PC-9 (cell line): ENCODE measurements at regions not wholly inside any gene's neighbourhood (a gene's known extent, or its start where the extent isn't known, plus 50 kb on each side); places are given as distances from the start of the nearest gene placed in this dataset.

ENCODE experiments used
- BruUV-seq: library from RNA; stranded (reverse); fragments of 400-500 nt; replicated peaks from 2 replicates; lab custom pipeline; 2021; lab: Mats Ljungman, UMichigan
- CTCF ChIA-PET: fragments of 300-600 bp; sonication (Branson Sonifier 250); formaldehyde crosslinking; loops from one replicate; lab custom pipeline; 2022; ENCODE audit warnings: antibody characterized with exemption; lab: Charles Lee
- POLR2A ChIA-PET: fragments of 300-600 bp; sonication (Branson Sonifier 250); formaldehyde crosslinking; loops from one replicate; lab custom pipeline; 2022; ENCODE audit warnings: antibody characterized with exemption; ENCODE audit not compliant: unreplicated experiment; lab: Charles Lee
- DNase-seq, 2 experiments: peaks; one replicate each; pipeline versions ENCODE4 v3.0.0 to v3.0.0-alpha.2; 2015 to 2022; ENCODE audit warnings: mixed read lengths in 1 of 2
- H2AFZ ChIP-seq: fragments of 200-600 bp; sonication (generic); 2 replicates; pipeline ENCODE4 v1.8.1; 2017; ENCODE audit warnings: antibody characterized with exemption
- H3F3A ChIP-seq: fragments of 200-600 bp; sonication (generic); 2 replicates; pipeline ENCODE4 v1.8.1; 2017; ENCODE audit warnings: antibody characterized with exemption, mild to moderate bottlenecking, low read depth; ENCODE audit not compliant: insufficient read depth
- H3K27ac ChIP-seq: fragments of 200-600 bp; sonication (generic); 2 replicates; pipeline ENCODE4 v1.6.1; 2016; ENCODE audit warnings: mixed run types
- H3K27me3 ChIP-seq: fragments of 200-600 bp; sonication (generic); 2 replicates; pipeline ENCODE4 v1.6.1; 2016; ENCODE audit warnings: low read depth, mixed run types; ENCODE audit not compliant: insufficient read depth
- H3K36me3 ChIP-seq: fragments of 200-600 bp; sonication (generic); 2 replicates; pipeline ENCODE4 v1.6.1; 2016; ENCODE audit warnings: low read depth, mixed run types
- H3K4me1 ChIP-seq: fragments of 200-600 bp; sonication (generic); replicated peaks from 2 replicates; pipeline ENCODE4 v1.6.1; 2016; ENCODE audit warnings: mixed run types; ENCODE audit not compliant: insufficient read depth
- H3K4me2 ChIP-seq: fragments of 200-600 bp; sonication (generic); 2 replicates; pipeline ENCODE4 v1.6.1; 2017; ENCODE audit warnings: mixed run types
- H3K4me3 ChIP-seq: fragments of 200-600 bp; sonication (generic); 2 replicates; pipeline ENCODE4 v1.6.1; 2016; ENCODE audit warnings: mixed run types
- H3K79me2 ChIP-seq: fragments of 200-600 bp; sonication (generic); 2 replicates; pipeline ENCODE4 v1.6.1; 2017; ENCODE audit warnings: low read depth, mixed run types
- H3K9me2 ChIP-seq: fragments of 200-600 bp; sonication (generic); 2 replicates; pipeline ENCODE4 v1.8.1; 2017; ENCODE audit warnings: mild to moderate bottlenecking; ENCODE audit not compliant: insufficient read depth
- H3K9me3 ChIP-seq: fragments of 200-600 bp; sonication (generic); 2 replicates; pipeline ENCODE4 v1.8.1; 2016; ENCODE audit warnings: low read depth; ENCODE audit not compliant: insufficient read depth
- H4K20me1 ChIP-seq: fragments of 200-600 bp; sonication (generic); 2 replicates; pipeline ENCODE4 v1.8.1; 2017; ENCODE audit not compliant: insufficient read depth
- EZH2 ChIP-seq: fragments of 200-600 bp; sonication (generic); IDR thresholded peaks from 2 replicates; pipeline ENCODE4 v1.8.0; 2017; ENCODE audit warnings: antibody characterized with exemption, low read depth
- intact Hi-C: fragments of 100-400 bp; cut with micrococcal nuclease; formaldehyde crosslinking; loops from one replicate; pipeline ENCODE4 v1.10.0; 2022; ENCODE audit not compliant: unreplicated experiment
- TF ChIP-seq, protein P1 (sequence below): fragments of 200-600 bp; sonication (generic); conservative IDR thresholded peaks from 2 replicates; pipeline ENCODE4 v1.6.1; 2017; ENCODE audit warnings: mixed run types, antibody characterized with exemption, mild to moderate bottlenecking, moderate library complexity

DNA sequence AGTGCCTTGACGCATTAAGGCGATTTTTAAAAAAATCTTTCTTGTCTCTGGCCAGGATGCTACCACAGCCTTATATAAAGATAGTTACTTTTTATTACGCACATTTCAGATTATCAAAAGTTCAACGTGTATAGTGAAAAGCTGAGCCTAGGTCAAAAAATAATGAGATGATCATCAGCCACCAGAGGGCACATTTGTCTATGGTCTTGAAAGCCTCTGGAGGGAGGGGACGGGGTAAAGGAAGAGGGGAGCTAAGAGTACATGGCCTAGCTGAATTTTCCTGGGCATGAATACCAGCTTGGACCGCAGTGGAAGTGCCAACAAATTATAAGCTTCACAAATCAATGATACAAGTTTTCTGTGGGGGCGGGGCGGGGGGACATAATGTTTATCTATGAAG is 285.9 kb upstream of the SMIM30 start:
- H3K4me3 ChIP-seq, result no peak overlapping the region
- no peaks in the 10 kb centered on the region for H3K27me3 ChIP-seq
- H3K9me2 ChIP-seq, result 0 out of 2 replicates have a peak, but pooled peaks cover 5% of the 10 kb centered on the region
- intact Hi-C loops, result no loop called here
- H3K36me3 ChIP-seq, result no peaks in the 10 kb centered on the region
- ChIA-PET CTCF (interaction anchor here (0.6 kb wide), 2 partner anchors 305 to 1121 kb away, joined by 4 to 17 read pairs; no protein-coding TSS in a partner anchor), POLR2A (no interaction called here)
- no peaks in the 10 kb centered on the region for H3K9me3 ChIP-seq
- no peak for TF ChIP-seq EZH2
- TF ChIP-seq, protein P1, sequence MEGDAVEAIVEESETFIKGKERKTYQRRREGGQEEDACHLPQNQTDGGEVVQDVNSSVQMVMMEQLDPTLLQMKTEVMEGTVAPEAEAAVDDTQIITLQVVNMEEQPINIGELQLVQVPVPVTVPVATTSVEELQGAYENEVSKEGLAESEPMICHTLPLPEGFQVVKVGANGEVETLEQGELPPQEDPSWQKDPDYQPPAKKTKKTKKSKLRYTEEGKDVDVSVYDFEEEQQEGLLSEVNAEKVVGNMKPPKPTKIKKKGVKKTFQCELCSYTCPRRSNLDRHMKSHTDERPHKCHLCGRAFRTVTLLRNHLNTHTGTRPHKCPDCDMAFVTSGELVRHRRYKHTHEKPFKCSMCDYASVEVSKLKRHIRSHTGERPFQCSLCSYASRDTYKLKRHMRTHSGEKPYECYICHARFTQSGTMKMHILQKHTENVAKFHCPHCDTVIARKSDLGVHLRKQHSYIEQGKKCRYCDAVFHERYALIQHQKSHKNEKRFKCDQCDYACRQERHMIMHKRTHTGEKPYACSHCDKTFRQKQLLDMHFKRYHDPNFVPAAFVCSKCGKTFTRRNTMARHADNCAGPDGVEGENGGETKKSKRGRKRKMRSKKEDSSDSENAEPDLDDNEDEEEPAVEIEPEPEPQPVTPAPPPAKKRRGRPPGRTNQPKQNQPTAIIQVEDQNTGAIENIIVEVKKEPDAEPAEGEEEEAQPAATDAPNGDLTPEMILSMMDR, result no peak; the same call in 1 of the 2 replicates
- no peak overlapping the region for H2AFZ ChIP-seq
- no peak for DNase-seq
- no peaks in the 10 kb centered on the region for H3K4me1 ChIP-seq
- BruUV-seq, result no TSS peak
- no peaks in the 10 kb centered on the region for H4K20me1 ChIP-seq
- no peak overlapping the region for H3K27ac ChIP-seq
- H3K79me2 ChIP-seq, result no peaks in the 10 kb centered on the region
- no peaks in the 10 kb centered on the region for H3F3A ChIP-seq
- no peak overlapping the region for H3K4me2 ChIP-seq

DNA sequence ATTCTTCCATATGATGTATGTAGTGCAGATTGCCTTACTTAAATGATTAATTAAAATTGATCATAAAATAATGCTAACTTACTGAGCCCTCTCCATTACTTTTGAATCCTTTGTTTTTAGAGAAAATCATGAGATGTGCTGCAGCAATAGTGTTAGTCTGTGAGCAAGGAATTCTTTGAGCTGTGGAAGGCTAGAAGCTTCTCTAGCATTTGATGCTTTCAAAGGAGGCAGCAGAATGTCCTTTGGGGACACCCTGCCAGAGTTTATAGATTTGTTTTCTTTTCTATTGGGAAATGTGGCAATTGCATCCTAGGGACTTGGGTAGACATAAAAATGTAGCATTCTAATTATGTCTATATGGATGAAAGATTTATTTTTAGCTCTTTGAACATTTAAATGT is 284.1 kb upstream of the SMIM30 start:
- POLR2A ChIA-PET, result no interaction called here
- intact Hi-C loops, result no loop called here

GRCh38 chr7:113402005-113402404 is 283.7 kb upstream of the SMIM30 start:
- intact Hi-C loops, result no loop called here
- TF ChIP-seq EZH2, result no peak
- TF ChIP-seq, protein P1, result no peak
- H3F3A ChIP-seq, result no peaks in the 10 kb centered on the region
- ChIA-PET CTCF (no interaction called here), POLR2A (no interaction called here)
- H3K4me2 ChIP-seq, result no peak overlapping the region
- no peaks in the 10 kb centered on the region for H3K9me3 ChIP-seq
- no peak overlapping the region for H2AFZ ChIP-seq
- no peaks in the 10 kb centered on the region for H3K4me1 ChIP-seq
- no peaks in the 10 kb centered on the region for H3K27me3 ChIP-seq
- no TSS peak for BruUV-seq
- no peak for DNase-seq
- H3K36me3 ChIP-seq, result no peaks in the 10 kb centered on the region
- H4K20me1 ChIP-seq, result no peaks in the 10 kb centered on the region
- no peak overlapping the region for H3K27ac ChIP-seq
- no peak overlapping the region for H3K4me3 ChIP-seq
- H3K79me2 ChIP-seq, result no peaks in the 10 kb centered on the region
- H3K9me2 ChIP-seq, result 0 out of 2 replicates have a peak, but pooled peaks cover 5% of the 10 kb centered on the region

More for the DNA sequence above, 284.1 kb upstream of the SMIM30 start:
- Histone ChIP-seq H2AFZ (no peak overlapping the region), H3K27ac (no peak overlapping the region), H3F3A (no peaks in the 10 kb centered on the region), H3K27me3 (no peaks in the 10 kb centered on the region), H3K9me2 (0 out of 2 replicates have a peak, but pooled peaks cover 5% of the 10 kb centered on the region), H3K4me3 (no peak overlapping the region), H3K4me2 (no peak overlapping the region), H3K9me3 (no peaks in the 10 kb centered on the region), H3K36me3 (no peaks in the 10 kb centered on the region), H3K79me2 (no peaks in the 10 kb centered on the region), H3K4me1 (no peaks in the 10 kb centered on the region), H4K20me1 (no peaks in the 10 kb centered on the region)
- BruUV-seq, result no TSS peak
- DNase-seq, result no peak
- no peak for TF ChIP-seq EZH2
- TF ChIP-seq, protein P1, result no peak
- CTCF ChIA-PET, result interaction anchor here (0.7 kb wide), 1 partner anchor 297 kb away, joined by 3 read pairs; no protein-coding TSS in a partner anchor
